ENCODE measurements at regions not wholly inside any gene's neighbourhood (a gene's known extent, or its start where the extent isn't known, plus 50 kb on each side); places are given as distances from the start of the nearest gene placed in this dataset.

- no peak for TF ChIP-seq ZNF423 (CRISPR knock-in tag; IDR thresholded peaks at IDR 0.05)
- TF ChIP-seq KAT7 (CRISPR knock-in tag; IDR thresholded peaks at IDR 0.05; ENCODE audit: borderline replicate concordance), result no peak
- no peak for TF ChIP-seq E2F1 (CRISPR knock-in tag; IDR thresholded peaks at IDR 0.05)
- no peak for TF ChIP-seq SMAD3 (CRISPR knock-in tag; IDR thresholded peaks at IDR 0.05; ENCODE audit: borderline replicate concordance)
- no peak for TF ChIP-seq MYBL2 (CRISPR knock-in tag; IDR thresholded peaks at IDR 0.05)
- no peak for TF ChIP-seq ZNF121 (CRISPR knock-in tag; IDR thresholded peaks at IDR 0.05)
- TF ChIP-seq ZNF425 (CRISPR knock-in tag; conservative IDR thresholded peaks at IDR 0.05), result no peak
- no peak for TF ChIP-seq ZBTB43 (CRISPR knock-in tag; IDR thresholded peaks at IDR 0.05)
- no peak for TF ChIP-seq TP53 (CRISPR knock-in tag; IDR thresholded peaks at IDR 0.05)
- no peak for TF ChIP-seq ZMAT4 (CRISPR knock-in tag; IDR thresholded peaks at IDR 0.05)
- TF ChIP-seq RELA (CRISPR knock-in tag; IDR thresholded peaks at IDR 0.05; ENCODE audit: borderline replicate concordance), result no peak
- TF ChIP-seq PRDM15 (CRISPR knock-in tag; IDR thresholded peaks at IDR 0.05), result no peak
- TF ChIP-seq FOXK1 (CRISPR knock-in tag; IDR thresholded peaks at IDR 0.05), result no peak
- TF ChIP-seq GTF2I (CRISPR knock-in tag; conservative IDR thresholded peaks at IDR 0.05), result no peak
- no peak for TF ChIP-seq RORB (CRISPR knock-in tag; IDR thresholded peaks at IDR 0.05)
- no peak for TF ChIP-seq ARID4B (CRISPR knock-in tag; IDR thresholded peaks at IDR 0.05; ENCODE audit: borderline replicate concordance)
- TF ChIP-seq NFE2L1 (CRISPR knock-in tag; IDR thresholded peaks at IDR 0.05), result no peak
- TF ChIP-seq ZNF532 (CRISPR knock-in tag; IDR thresholded peaks at IDR 0.05; ENCODE audit: borderline replicate concordance), result no peak
- Mint-ChIP-seq H3K4me1 (peaks cover 7% of the 10 kb centered on the region), H3K27me3 (ENCODE audit: low read depth) (no peaks in the 10 kb centered on the region), H3K27ac (no peak overlapping the region), H3K36me3 (no peaks in the 10 kb centered on the region), H3K4me3 (no peak overlapping the region), H3K9me3 (no peaks in the 10 kb centered on the region)
- no peak for ATAC-seq
- POLR2A ChIA-PET, result no interaction called here
- DNase-seq (ENCODE audit: low spot score), result no peak
- CTCF ChIA-PET, result no interaction called here
Measured at GRCh38 chr13:33340631-33341030, 55.1 kb upstream of the STARD13 start.
